SK-N-SH (cell line): ENCODE measurements at regions not wholly inside any gene's neighbourhood (a gene's known extent, or its start where the extent isn't known, plus 50 kb on each side); places are given as distances from the start of the nearest gene placed in this dataset.

Experiments used
- CTCF ChIA-PET: fragments of 300-600, 350-600 bp; formaldehyde crosslinking; extraction: SDS; loops from one replicate; lab custom pipeline; 2021; lab: Yijun Ruan, JAX
- POLR2A ChIA-PET: fragments of 350-600 bp; sonication (Branson Sonifier 250); formaldehyde crosslinking; extraction: SDS; loops from one replicate; lab custom pipeline; 2020; ENCODE audit warnings: antibody characterized with exemption, inconsistent platforms; lab: Yijun Ruan, JAX
- DNase-seq: peaks from one replicate; pipeline ENCODE4 v3.0.0; 2012
- H2AFZ ChIP-seq: fragments of 200-600 bp; sonication (generic); 2 replicates; pipeline ENCODE4 v1.8.1; 2016; ENCODE audit warnings: antibody characterized with exemption, mild to moderate bottlenecking, low read depth
- H3F3A ChIP-seq: fragments of 200-600 bp; sonication (generic); replicated peaks from 2 replicates; pipeline ENCODE3; 2016; ENCODE audit warnings: antibody characterized with exemption, mild to moderate bottlenecking; ENCODE audit not compliant: insufficient read depth
- H3K27ac ChIP-seq, 2 experiments: fragments of 200-500 bp in 1 of 2; fragments of 200-600 bp in 1 of 2; sonication (Bioruptor generic) in 1 of 2; sonication (generic), shearing (Covaris generic) in 1 of 2; 2 replicates each; pipeline versions ENCODE4 v1.5.1 to v1.6.1; 2014 to 2016; ENCODE audit warnings: low read depth in 2 of 2, inconsistent platforms in 1 of 2, low read length in 1 of 2, mild to moderate bottlenecking in 1 of 2, mixed read lengths in 1 of 2
- H3K27me3 ChIP-seq: fragments of 200-600 bp; sonication (generic), shearing (Covaris generic); 2 replicates; pipeline ENCODE4 v1.6.1; 2016; ENCODE audit warnings: mixed run types; ENCODE audit not compliant: insufficient read depth
- H3K36me3 ChIP-seq, 2 experiments: fragments of 200-500 bp in 1 of 2; fragments of 200-600 bp in 1 of 2; sonication (Bioruptor generic) in 1 of 2; sonication (generic) in 1 of 2; replicated peaks in 1 of 2; 2 replicates each; pipeline versions ENCODE3 to v1.5.1; 2014 to 2016; ENCODE audit warnings: low read length in 1 of 2, mild to moderate bottlenecking in 1 of 2; ENCODE audit not compliant: insufficient read depth in 2 of 2, control insufficient read depth in 1 of 2
- H3K4me1 ChIP-seq, 2 experiments: fragments of 200-500 bp in 1 of 2; fragments of 200-600 bp in 1 of 2; sonication (Bioruptor generic) in 1 of 2; sonication (generic), shearing (Covaris generic) in 1 of 2; 2 replicates each; pipeline versions ENCODE4 v1.5.1 to v1.6.1; 2014 to 2016; ENCODE audit warnings: low read depth in 1 of 2, low read length in 1 of 2, mixed run types in 1 of 2; ENCODE audit not compliant: insufficient read depth in 2 of 2, control insufficient read depth in 1 of 2
- H3K4me2 ChIP-seq: fragments of 200-600 bp; sonication (generic), shearing (Covaris generic); 2 replicates; pipeline ENCODE4 v1.6.1; 2017; ENCODE audit warnings: mixed run types
- H3K4me3 ChIP-seq, 2 experiments: fragments of 200-500 bp in 1 of 2; fragments of 200-600 bp in 1 of 2; sonication (Bioruptor generic) in 1 of 2; sonication (generic), shearing (Covaris generic) in 1 of 2; 2 replicates each; pipeline versions ENCODE4 v1.5.1 to v1.8.1; 2014 to 2016; ENCODE audit warnings: low read depth in 2 of 2, inconsistent platforms in 1 of 2, low read length in 1 of 2, mild to moderate bottlenecking in 1 of 2, mixed read lengths in 1 of 2, moderate library complexity in 1 of 2
- H3K79me2 ChIP-seq: fragments of 200-600 bp; sonication (generic); 2 replicates; pipeline ENCODE4 v1.8.1; 2017; ENCODE audit warnings: mild to moderate bottlenecking; ENCODE audit not compliant: insufficient read depth
- H3K9ac ChIP-seq: fragments of 200-600 bp; sonication (generic); 2 replicates; pipeline ENCODE4 v1.6.1; 2017; ENCODE audit warnings: mixed run types
- H3K9me2 ChIP-seq: fragments of 200-600 bp; sonication (generic); 2 replicates; pipeline ENCODE4 v1.6.1; 2017; ENCODE audit warnings: mixed run types
- H3K9me3 ChIP-seq: fragments of 200-600 bp; sonication (generic); 2 replicates; pipeline ENCODE4 v1.6.1; 2017; ENCODE audit warnings: mixed run types, mild to moderate bottlenecking, moderate library complexity
- H4K20me1 ChIP-seq: fragments of 200-600 bp; sonication (generic); 2 replicates; pipeline ENCODE4 v1.6.1; 2017; ENCODE audit warnings: mild to moderate bottlenecking, mixed run types; ENCODE audit not compliant: insufficient read depth
- CHD2 ChIP-seq: fragments of 150-350 bp; IDR thresholded peaks from 2 replicates; pipeline ENCODE4 v1.6.1; 2018; ENCODE audit warnings: low read length; ENCODE audit not compliant: partially characterized antibody
- CTCF ChIP-seq: fragments of 200-600 bp; sonication (generic); IDR thresholded peaks from 2 replicates; pipeline ENCODE4 v1.6.1; 2017; ENCODE audit warnings: antibody characterized with exemption, mild to moderate bottlenecking, moderate library complexity
- ELF1 ChIP-seq: IDR thresholded peaks from 2 replicates; pipeline ENCODE4 v1.4.0; 2012
- EP300 ChIP-seq, 2 experiments: IDR thresholded peaks; 2 replicates each; pipeline versions ENCODE4 v1.4.0 to v1.6.1; 2012; ENCODE audit warnings: borderline replicate concordance in 1 of 2, low read depth in 1 of 2, low read length in 1 of 2
- EZH2phosphoT487 ChIP-seq: fragments of 200-600 bp; sonication (generic); IDR thresholded peaks from 2 replicates; pipeline ENCODE4 v1.6.1; 2017; ENCODE audit warnings: low read depth, mixed run types, mild to moderate bottlenecking, antibody characterized with exemption, moderate library complexity, borderline replicate concordance
- FOSL2 ChIP-seq: IDR thresholded peaks from 2 replicates; pipeline ENCODE4 v1.4.0; 2012; ENCODE audit warnings: low read depth, mild to moderate bottlenecking, moderate library complexity, borderline replicate concordance
- FOXJ3 ChIP-seq: sonication (generic); formaldehyde crosslinking; IDR thresholded peaks from 2 replicates; pipeline ENCODE4 v1.5.1; 2020; ENCODE audit warnings: mild to moderate bottlenecking, missing genetic modification reagents
- FOXM1 ChIP-seq: IDR thresholded peaks from 2 replicates; pipeline ENCODE4 v1.4.0; 2012; ENCODE audit warnings: low read depth, mild to moderate bottlenecking
- GATA2 ChIP-seq: sonication (generic); formaldehyde crosslinking; IDR thresholded peaks from 2 replicates; pipeline ENCODE4 v1.5.0; 2020; ENCODE audit warnings: mild to moderate bottlenecking, missing genetic modification reagents
- NFIC ChIP-seq: IDR thresholded peaks from 2 replicates; pipeline ENCODE4 v1.4.0; 2012; ENCODE audit warnings: borderline replicate concordance
- NRF1 ChIP-seq: IDR thresholded peaks from 2 replicates; pipeline ENCODE4 v1.6.1; 2012; ENCODE audit warnings: low read depth, mild to moderate bottlenecking, low read length
- POLR2AphosphoS5 ChIP-seq: IDR thresholded peaks from 2 replicates; pipeline ENCODE4 v1.6.1; 2012; ENCODE audit warnings: low read depth, low read length
- RAD21 ChIP-seq: IDR thresholded peaks from 2 replicates; pipeline ENCODE4 v1.6.1; 2012; ENCODE audit warnings: mild to moderate bottlenecking, low read length
- REST ChIP-seq: IDR thresholded peaks from 2 replicates; pipeline ENCODE4 v1.6.1; 2012; ENCODE audit warnings: mild to moderate bottlenecking, low read depth, low read length, moderate library complexity
- RFX5 ChIP-seq: IDR thresholded peaks from 2 replicates; pipeline ENCODE4 v1.6.1; 2012; ENCODE audit warnings: mild to moderate bottlenecking, improper control_type of control experiment, low read length
- SIN3A ChIP-seq: IDR thresholded peaks from 2 replicates; pipeline ENCODE4 v1.6.1; 2012; ENCODE audit warnings: low read depth, mild to moderate bottlenecking, low read length, moderate library complexity, borderline replicate concordance
- SMC3 ChIP-seq: IDR thresholded peaks from 2 replicates; pipeline ENCODE4 v1.6.1; 2012; ENCODE audit warnings: low read depth, low read length, improper control_type of control experiment
- TEAD4 ChIP-seq: IDR thresholded peaks from 2 replicates; pipeline ENCODE4 v1.4.0; 2012; ENCODE audit warnings: mild to moderate bottlenecking, borderline replicate concordance; ENCODE audit not compliant: insufficient read depth
- USF1 ChIP-seq: IDR thresholded peaks from 2 replicates; pipeline ENCODE4 v1.4.0; 2012; ENCODE audit warnings: low read depth, borderline replicate concordance
- YY1 ChIP-seq: IDR thresholded peaks from 2 replicates; pipeline ENCODE4 v1.4.0; 2012; ENCODE audit warnings: low read depth, mild to moderate bottlenecking
- WGBS: methylation state at CpG from one replicate; pipeline ENCODE4 v1.1.6; 2017; ENCODE audit warnings: low lambda C conversion rate; 5-methylcytosine and 5-hydroxymethylcytosine counted together
- TF ChIP-seq, protein P1 (sequence below): fragments of 150-350 bp; IDR thresholded peaks from 2 replicates; pipeline ENCODE4 v1.6.1; 2017; ENCODE audit warnings: antibody characterized with exemption, low read length, low read depth, borderline replicate concordance
- TF ChIP-seq, protein P2 (sequence below): IDR thresholded peaks from 2 replicates; pipeline ENCODE4 v1.4.0; 2012; ENCODE audit warnings: low read depth

- H3K9ac ChIP-seq: no peak overlapping the region
- no peaks in the 10 kb centered on the region for H4K20me1 ChIP-seq
- no peak overlapping the region for H3K4me2 ChIP-seq
- no peaks in the 10 kb centered on the region; a peak in 1 of 4 replicates for H3K4me1 ChIP-seq
- H3K9me2 ChIP-seq: no peaks in the 10 kb centered on the region
- no peaks in the 10 kb centered on the region for H3K79me2 ChIP-seq
- TF ChIP-seq, protein P1, sequence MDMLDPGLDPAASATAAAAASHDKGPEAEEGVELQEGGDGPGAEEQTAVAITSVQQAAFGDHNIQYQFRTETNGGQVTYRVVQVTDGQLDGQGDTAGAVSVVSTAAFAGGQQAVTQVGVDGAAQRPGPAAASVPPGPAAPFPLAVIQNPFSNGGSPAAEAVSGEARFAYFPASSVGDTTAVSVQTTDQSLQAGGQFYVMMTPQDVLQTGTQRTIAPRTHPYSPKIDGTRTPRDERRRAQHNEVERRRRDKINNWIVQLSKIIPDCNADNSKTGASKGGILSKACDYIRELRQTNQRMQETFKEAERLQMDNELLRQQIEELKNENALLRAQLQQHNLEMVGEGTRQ: no peak
- TF ChIP-seq CTCF: no peak
- no peak for TF ChIP-seq FOXM1
- TF ChIP-seq EZH2phosphoT487: no peak
- DNase-seq: no peak
- no peaks in the 10 kb centered on the region for H3K9me3 ChIP-seq
- no peak overlapping the region for H2AFZ ChIP-seq
- H3K4me3 ChIP-seq: no peak overlapping the region
- no peak overlapping the region for H3K27ac ChIP-seq
- H3K27me3 ChIP-seq: no peaks in the 10 kb centered on the region
- H3K36me3 ChIP-seq: no peaks in the 10 kb centered on the region
- CTCF ChIA-PET: no interaction called here
- WGBS: 83% methylated on average over 2 of the region's 2 CpGs
- no peaks in the 10 kb centered on the region for H3F3A ChIP-seq
- POLR2A ChIA-PET: no interaction called here
Measured at GRCh38 chr5:109986726-109987125, 297.0 kb downstream of the MAN2A1 start.

GRCh38 chr5:109987355-109987754, 297.6 kb downstream of the MAN2A1 start:
- H3K9me2 ChIP-seq: no peaks in the 10 kb centered on the region
- no peak overlapping the region for H3K9ac ChIP-seq
- no peaks in the 10 kb centered on the region for H3F3A ChIP-seq
- H3K79me2 ChIP-seq: no peaks in the 10 kb centered on the region
- H3K4me1 ChIP-seq: peaks cover 0 to under 1% of the 10 kb centered on the region in 2 experiments; a peak in 1 of 4 replicates
- H3K4me3 ChIP-seq: no peak overlapping the region
- no peak overlapping the region for H3K4me2 ChIP-seq
- H3K27ac ChIP-seq: no peak overlapping the region
- CTCF ChIA-PET: no interaction called here
- POLR2A ChIA-PET: no interaction called here
- H3K36me3 ChIP-seq: no peaks in the 10 kb centered on the region
- WGBS: 0% methylated on average over 1 of the region's 1 CpG
- H2AFZ ChIP-seq: no peak overlapping the region
- no peaks in the 10 kb centered on the region for H4K20me1 ChIP-seq
- no peak for TF ChIP-seq EZH2phosphoT487
- TF ChIP-seq FOXJ3: no peak
- TF ChIP-seq ELF1: no peak
- no peak for TF ChIP-seq NFIC
- TF ChIP-seq RAD21: no peak
- no peak for TF ChIP-seq EP300 (IDR thresholded peaks at IDR 0.05; ENCODE audit: borderline replicate concordance in 1 of 2, low read depth in 1 of 2, low read length in 1 of 2)
- TF ChIP-seq TEAD4: no peak
- TF ChIP-seq SIN3A: no peak
- TF ChIP-seq FOXM1: no peak
- TF ChIP-seq USF1: no peak
- no peak for TF ChIP-seq SMC3
- no peak for TF ChIP-seq CHD2
- TF ChIP-seq GATA2 (CRISPR knock-in tag): no peak
- no peak for TF ChIP-seq RFX5
- TF ChIP-seq NRF1: no peak
- TF ChIP-seq, protein P2, sequence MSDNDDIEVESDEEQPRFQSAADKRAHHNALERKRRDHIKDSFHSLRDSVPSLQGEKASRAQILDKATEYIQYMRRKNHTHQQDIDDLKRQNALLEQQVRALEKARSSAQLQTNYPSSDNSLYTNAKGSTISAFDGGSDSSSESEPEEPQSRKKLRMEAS: no peak
- no peak for TF ChIP-seq FOSL2
- no peak for TF ChIP-seq POLR2AphosphoS5
- TF ChIP-seq YY1: no peak
- TF ChIP-seq REST: no peak
- DNase-seq: no peak
- no peaks in the 10 kb centered on the region for H3K27me3 ChIP-seq
- no peaks in the 10 kb centered on the region for H3K9me3 ChIP-seq
